DND-41 (cell line): ENCODE measurements at regions not wholly inside any gene's neighbourhood (a gene's known extent, or its start where the extent isn't known, plus 50 kb on each side); places are given as distances from the start of the nearest gene placed in this dataset.

ENCODE experiments used
- ATAC-seq: fragments of 200-7000 bp; cut with Tn5 transposase; 3 replicates; pipeline ENCODE4 v1.9.1; 2021; ENCODE audit warnings: low read depth; ENCODE audit not compliant: insufficient read depth
- DNase-seq: peaks from one replicate; pipeline ENCODE4 v3.0.0-alpha.2; 2020
- H2AFZ ChIP-seq: 2 replicates; pipeline ENCODE4 v1.6.0; 2012; ENCODE audit warnings: low read depth, low read length
- H3K27ac ChIP-seq: 2 replicates; pipeline ENCODE4 v1.5.1; 2012; ENCODE audit warnings: low read length, inconsistent platforms
- H3K27me3 ChIP-seq: fragments of 200-600 bp; sonication (generic); 2 replicates; pipeline ENCODE4 v1.6.0; 2012; ENCODE audit warnings: low read length, mild to moderate bottlenecking, inconsistent platforms; ENCODE audit not compliant: insufficient read depth, poor library complexity
- H3K36me3 ChIP-seq: 2 replicates; pipeline ENCODE4 v1.5.1; 2012; ENCODE audit warnings: low read length, inconsistent platforms; ENCODE audit not compliant: insufficient read depth
- H3K4me1 ChIP-seq: 2 replicates; pipeline ENCODE4 v1.5.1; 2012; ENCODE audit warnings: mild to moderate bottlenecking, low read length; ENCODE audit not compliant: insufficient read depth
- H3K4me2 ChIP-seq: 2 replicates; pipeline ENCODE4 v1.6.0; 2012; ENCODE audit warnings: mild to moderate bottlenecking, moderate library complexity, low read length, inconsistent platforms; ENCODE audit not compliant: insufficient read depth
- H3K4me3 ChIP-seq, 2 experiments: fragments of 200-600 bp in 1 of 2; shearing (Covaris generic) in 1 of 2; 2 replicates each; pipeline ENCODE4 v1.5.1; 2012 to 2016; ENCODE audit warnings: inconsistent platforms in 2 of 2, low read length in 2 of 2, mild to moderate bottlenecking in 2 of 2, low read depth in 1 of 2, moderate library complexity in 1 of 2
- H3K79me2 ChIP-seq: 2 replicates; pipeline ENCODE4 v1.6.0; 2012; ENCODE audit warnings: low read length, inconsistent platforms; ENCODE audit not compliant: insufficient read depth
- H3K9ac ChIP-seq: 2 replicates; pipeline ENCODE4 v1.6.0; 2012; ENCODE audit warnings: low read depth, mild to moderate bottlenecking, inconsistent platforms, low read length, moderate library complexity
- H3K9me3 ChIP-seq: 2 replicates; pipeline ENCODE4 v1.5.1; 2012; ENCODE audit warnings: low read length, moderate library complexity, mild to moderate bottlenecking, inconsistent platforms; ENCODE audit not compliant: insufficient read depth, severe bottlenecking
- H4K20me1 ChIP-seq: 2 replicates; pipeline ENCODE4 v1.6.0; 2012; ENCODE audit warnings: low read length; ENCODE audit not compliant: insufficient read depth
- EZH2 ChIP-seq: IDR thresholded peaks from 3 replicates; pipeline ENCODE4 v1.6.1; 2012; ENCODE audit warnings: borderline replicate concordance, low read depth, mild to moderate bottlenecking, moderate library complexity, low read length, inconsistent platforms; ENCODE audit not compliant: severe bottlenecking
- TF ChIP-seq, protein P1 (sequence below): IDR thresholded peaks from 2 replicates; pipeline ENCODE4 v1.5.1; 2012; ENCODE audit warnings: borderline replicate concordance, low read length, moderate library complexity, mild to moderate bottlenecking; ENCODE audit not compliant: poor library complexity, severe bottlenecking; ENCODE audit errors: extremely low read depth

DNA sequence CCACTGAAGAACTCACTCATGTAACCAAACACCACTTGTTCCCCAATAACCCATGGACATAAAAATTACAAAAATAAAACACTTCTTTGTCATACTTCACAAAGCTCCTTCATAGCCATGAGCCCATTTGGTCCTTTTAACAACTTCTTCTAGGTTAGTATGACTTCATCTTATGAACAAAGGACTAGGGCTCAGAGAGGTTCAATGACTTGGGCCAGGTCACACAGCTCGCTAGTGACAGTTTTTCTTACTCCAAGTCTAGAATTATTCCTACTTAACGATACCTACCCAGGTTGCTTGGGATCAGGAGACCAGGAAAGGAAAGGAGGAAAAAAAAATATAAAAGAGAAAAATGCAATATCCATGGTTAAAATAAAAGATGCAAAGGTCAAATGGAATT is 353.4 kb downstream of the SOX9 start:
- H3K4me3 ChIP-seq, result no peak overlapping the region
- DNase-seq (no peak), ATAC-seq (no peak)
- H3K79me2 ChIP-seq, result no peaks in the 10 kb centered on the region
- no peak overlapping the region for H3K4me2 ChIP-seq
- H3K27me3 ChIP-seq, result no peaks in the 10 kb centered on the region
- H2AFZ ChIP-seq, result no peak overlapping the region
- H3K36me3 ChIP-seq, result no peaks in the 10 kb centered on the region
- H3K9me3 ChIP-seq, result no peaks in the 10 kb centered on the region
- no peaks in the 10 kb centered on the region for H3K4me1 ChIP-seq
- H3K27ac ChIP-seq, result no peak overlapping the region
- no peaks in the 10 kb centered on the region for H4K20me1 ChIP-seq
- H3K9ac ChIP-seq, result no peak overlapping the region
- TF ChIP-seq EZH2, result no peak
- TF ChIP-seq, protein P1, sequence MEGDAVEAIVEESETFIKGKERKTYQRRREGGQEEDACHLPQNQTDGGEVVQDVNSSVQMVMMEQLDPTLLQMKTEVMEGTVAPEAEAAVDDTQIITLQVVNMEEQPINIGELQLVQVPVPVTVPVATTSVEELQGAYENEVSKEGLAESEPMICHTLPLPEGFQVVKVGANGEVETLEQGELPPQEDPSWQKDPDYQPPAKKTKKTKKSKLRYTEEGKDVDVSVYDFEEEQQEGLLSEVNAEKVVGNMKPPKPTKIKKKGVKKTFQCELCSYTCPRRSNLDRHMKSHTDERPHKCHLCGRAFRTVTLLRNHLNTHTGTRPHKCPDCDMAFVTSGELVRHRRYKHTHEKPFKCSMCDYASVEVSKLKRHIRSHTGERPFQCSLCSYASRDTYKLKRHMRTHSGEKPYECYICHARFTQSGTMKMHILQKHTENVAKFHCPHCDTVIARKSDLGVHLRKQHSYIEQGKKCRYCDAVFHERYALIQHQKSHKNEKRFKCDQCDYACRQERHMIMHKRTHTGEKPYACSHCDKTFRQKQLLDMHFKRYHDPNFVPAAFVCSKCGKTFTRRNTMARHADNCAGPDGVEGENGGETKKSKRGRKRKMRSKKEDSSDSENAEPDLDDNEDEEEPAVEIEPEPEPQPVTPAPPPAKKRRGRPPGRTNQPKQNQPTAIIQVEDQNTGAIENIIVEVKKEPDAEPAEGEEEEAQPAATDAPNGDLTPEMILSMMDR, result no peak

DNA sequence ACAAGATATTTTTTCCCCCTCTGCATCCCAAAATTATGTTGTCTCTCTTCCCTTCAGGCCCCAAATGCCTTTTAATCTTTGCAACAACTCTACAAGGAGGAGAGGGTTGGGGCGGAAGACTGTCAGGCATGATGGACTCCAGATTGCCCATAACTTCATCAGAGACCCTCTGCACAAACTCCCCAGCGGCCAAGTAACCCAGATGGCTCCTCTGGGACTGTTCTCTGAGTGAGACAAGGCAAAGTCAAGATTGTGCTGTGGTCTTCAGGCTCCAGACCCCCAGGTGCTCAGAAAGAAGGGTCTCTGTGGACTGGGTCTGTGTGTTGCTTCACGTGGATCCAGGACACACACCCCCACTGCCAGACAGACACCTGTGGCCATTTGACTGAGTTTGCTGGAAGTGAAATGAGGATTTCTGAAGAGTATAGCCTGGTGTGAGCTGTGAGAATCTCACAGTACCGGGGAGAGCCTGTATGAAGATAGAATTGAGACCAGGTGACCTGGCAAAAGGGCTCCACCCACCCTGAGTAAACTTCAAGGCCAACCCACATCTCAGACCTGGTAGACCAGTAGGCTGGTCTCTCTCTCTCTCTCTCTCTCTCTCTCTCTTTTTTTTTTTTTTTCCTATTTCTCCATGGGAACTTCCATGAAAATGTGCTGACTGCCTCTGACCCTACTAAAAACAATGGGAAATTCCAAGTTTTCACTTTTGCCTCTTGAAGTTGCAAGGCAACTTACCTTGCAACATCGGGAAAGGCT is 354.1 kb downstream of the SOX9 start:
- Histone ChIP-seq H3K4me2 (no peak overlapping the region), H3K79me2 (no peaks in the 10 kb centered on the region), H4K20me1 (no peaks in the 10 kb centered on the region), H3K36me3 (no peaks in the 10 kb centered on the region), H3K4me1 (no peaks in the 10 kb centered on the region), H3K27ac (no peak overlapping the region), H3K4me3 (no peak overlapping the region), H3K9ac (no peak overlapping the region), H2AFZ (no peak overlapping the region), H3K9me3 (no peaks in the 10 kb centered on the region), H3K27me3 (no peaks in the 10 kb centered on the region)
- ATAC-seq (no peak), DNase-seq (no peak)
- TF ChIP-seq, protein P1, result no peak
- TF ChIP-seq EZH2, result no peak

DNA sequence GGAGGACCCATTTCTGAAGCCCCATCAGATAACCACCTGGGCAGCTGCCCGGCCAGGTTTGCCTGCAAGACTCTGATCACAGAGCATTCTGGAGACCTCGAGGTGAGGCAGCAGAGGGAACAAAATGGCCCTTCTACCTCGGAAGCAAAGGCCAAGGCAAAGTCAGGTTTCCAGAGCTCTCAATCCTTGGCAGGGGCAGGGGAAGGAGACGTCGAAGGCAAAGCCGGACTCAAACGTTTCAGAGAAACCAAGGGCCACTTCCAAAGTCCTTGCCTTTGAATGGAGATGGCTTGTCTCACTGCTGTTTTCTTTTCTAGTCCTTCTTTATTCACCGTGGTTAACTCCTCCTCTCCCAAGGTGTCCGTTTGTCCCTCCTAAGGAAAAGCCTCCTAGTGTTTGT is 355.3 kb downstream of the SOX9 start:
- Histone ChIP-seq H3K27me3 (no peaks in the 10 kb centered on the region), H3K9ac (no peak overlapping the region), H3K4me2 (no peak overlapping the region), H3K79me2 (no peaks in the 10 kb centered on the region), H4K20me1 (no peaks in the 10 kb centered on the region), H2AFZ (no peak overlapping the region), H3K36me3 (no peaks in the 10 kb centered on the region), H3K4me3 (no peak overlapping the region), H3K4me1 (no peaks in the 10 kb centered on the region), H3K9me3 (no peaks in the 10 kb centered on the region), H3K27ac (no peak overlapping the region)
- TF ChIP-seq EZH2, result no peak
- TF ChIP-seq, protein P1, result no peak
- DNase-seq (no peak), ATAC-seq (no peak)
